ENCODE measurements at regions not wholly inside any gene's neighbourhood (a gene's known extent, or its start where the extent isn't known, plus 50 kb on each side); places are given as distances from the start of the nearest gene placed in this dataset.

- Histone ChIP-seq H3K36me3 (ENCODE audit: control insufficient read depth, insufficient read depth, low read length) (no peaks in the 10 kb centered on the region), H3K9me3 (ENCODE audit: control insufficient read depth, insufficient read depth, low read depth, low read length) (no peaks in the 10 kb centered on the region), H3K27me3 (ENCODE audit: control insufficient read depth, insufficient read depth, low read length) (no peaks in the 10 kb centered on the region; the same call in 1 of the 2 replicates), H3K4me1 (ENCODE audit: control insufficient read depth, insufficient read depth, low read length) (no peaks in the 10 kb centered on the region), H3K27ac (ENCODE audit: low read length) (no peak overlapping the region), H3K4me3 (ENCODE audit: low read depth in 2 of 2, low read length in 2 of 2) (no peak overlapping the region)
- TF ChIP-seq TCF7L2 (IDR thresholded peaks at IDR 0.05; ENCODE audit: low read depth, low read length) = no peak
- TF ChIP-seq POLR2AphosphoS5 (IDR thresholded peaks at IDR 0.05; ENCODE audit: low read depth, low read length) = no peak
- TF ChIP-seq SIN3A (IDR thresholded peaks at IDR 0.05; ENCODE audit: borderline replicate concordance, insufficient read depth, low read depth, low read length) = no peak
- TF ChIP-seq, protein P1, sequence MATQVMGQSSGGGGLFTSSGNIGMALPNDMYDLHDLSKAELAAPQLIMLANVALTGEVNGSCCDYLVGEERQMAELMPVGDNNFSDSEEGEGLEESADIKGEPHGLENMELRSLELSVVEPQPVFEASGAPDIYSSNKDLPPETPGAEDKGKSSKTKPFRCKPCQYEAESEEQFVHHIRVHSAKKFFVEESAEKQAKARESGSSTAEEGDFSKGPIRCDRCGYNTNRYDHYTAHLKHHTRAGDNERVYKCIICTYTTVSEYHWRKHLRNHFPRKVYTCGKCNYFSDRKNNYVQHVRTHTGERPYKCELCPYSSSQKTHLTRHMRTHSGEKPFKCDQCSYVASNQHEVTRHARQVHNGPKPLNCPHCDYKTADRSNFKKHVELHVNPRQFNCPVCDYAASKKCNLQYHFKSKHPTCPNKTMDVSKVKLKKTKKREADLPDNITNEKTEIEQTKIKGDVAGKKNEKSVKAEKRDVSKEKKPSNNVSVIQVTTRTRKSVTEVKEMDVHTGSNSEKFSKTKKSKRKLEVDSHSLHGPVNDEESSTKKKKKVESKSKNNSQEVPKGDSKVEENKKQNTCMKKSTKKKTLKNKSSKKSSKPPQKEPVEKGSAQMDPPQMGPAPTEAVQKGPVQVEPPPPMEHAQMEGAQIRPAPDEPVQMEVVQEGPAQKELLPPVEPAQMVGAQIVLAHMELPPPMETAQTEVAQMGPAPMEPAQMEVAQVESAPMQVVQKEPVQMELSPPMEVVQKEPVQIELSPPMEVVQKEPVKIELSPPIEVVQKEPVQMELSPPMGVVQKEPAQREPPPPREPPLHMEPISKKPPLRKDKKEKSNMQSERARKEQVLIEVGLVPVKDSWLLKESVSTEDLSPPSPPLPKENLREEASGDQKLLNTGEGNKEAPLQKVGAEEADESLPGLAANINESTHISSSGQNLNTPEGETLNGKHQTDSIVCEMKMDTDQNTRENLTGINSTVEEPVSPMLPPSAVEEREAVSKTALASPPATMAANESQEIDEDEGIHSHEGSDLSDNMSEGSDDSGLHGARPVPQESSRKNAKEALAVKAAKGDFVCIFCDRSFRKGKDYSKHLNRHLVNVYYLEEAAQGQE (IDR thresholded peaks at IDR 0.05; ENCODE audit: insufficient read depth in 1 of 2, low read depth in 2 of 2, low read length in 1 of 2) = no peak
- TF ChIP-seq, protein P2, sequence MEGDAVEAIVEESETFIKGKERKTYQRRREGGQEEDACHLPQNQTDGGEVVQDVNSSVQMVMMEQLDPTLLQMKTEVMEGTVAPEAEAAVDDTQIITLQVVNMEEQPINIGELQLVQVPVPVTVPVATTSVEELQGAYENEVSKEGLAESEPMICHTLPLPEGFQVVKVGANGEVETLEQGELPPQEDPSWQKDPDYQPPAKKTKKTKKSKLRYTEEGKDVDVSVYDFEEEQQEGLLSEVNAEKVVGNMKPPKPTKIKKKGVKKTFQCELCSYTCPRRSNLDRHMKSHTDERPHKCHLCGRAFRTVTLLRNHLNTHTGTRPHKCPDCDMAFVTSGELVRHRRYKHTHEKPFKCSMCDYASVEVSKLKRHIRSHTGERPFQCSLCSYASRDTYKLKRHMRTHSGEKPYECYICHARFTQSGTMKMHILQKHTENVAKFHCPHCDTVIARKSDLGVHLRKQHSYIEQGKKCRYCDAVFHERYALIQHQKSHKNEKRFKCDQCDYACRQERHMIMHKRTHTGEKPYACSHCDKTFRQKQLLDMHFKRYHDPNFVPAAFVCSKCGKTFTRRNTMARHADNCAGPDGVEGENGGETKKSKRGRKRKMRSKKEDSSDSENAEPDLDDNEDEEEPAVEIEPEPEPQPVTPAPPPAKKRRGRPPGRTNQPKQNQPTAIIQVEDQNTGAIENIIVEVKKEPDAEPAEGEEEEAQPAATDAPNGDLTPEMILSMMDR (IDR thresholded peaks at IDR 0.05) = no peak
- in situ Hi-C loops (cut with HindIII; ENCODE audit: low pct_unique_long_range_greater_than_20kb, low sequenced_read_pairs) = no loop called here
- intact Hi-C loops (cut with micrococcal nuclease; ENCODE audit: unreplicated experiment) = no loop called here
- ATAC-seq (no peak), DNase-seq (ENCODE audit: low read depth, low spot score) (no peak)
- POLR2A ChIA-PET = no interaction called here
- CTCF ChIA-PET = no interaction called here
- BruUV-seq (replicated peaks) = no TSS peak
Observed at GRCh38 chr22:48743601-48744282, 1083.9 kb downstream of the BRD1 start.

DNA sequence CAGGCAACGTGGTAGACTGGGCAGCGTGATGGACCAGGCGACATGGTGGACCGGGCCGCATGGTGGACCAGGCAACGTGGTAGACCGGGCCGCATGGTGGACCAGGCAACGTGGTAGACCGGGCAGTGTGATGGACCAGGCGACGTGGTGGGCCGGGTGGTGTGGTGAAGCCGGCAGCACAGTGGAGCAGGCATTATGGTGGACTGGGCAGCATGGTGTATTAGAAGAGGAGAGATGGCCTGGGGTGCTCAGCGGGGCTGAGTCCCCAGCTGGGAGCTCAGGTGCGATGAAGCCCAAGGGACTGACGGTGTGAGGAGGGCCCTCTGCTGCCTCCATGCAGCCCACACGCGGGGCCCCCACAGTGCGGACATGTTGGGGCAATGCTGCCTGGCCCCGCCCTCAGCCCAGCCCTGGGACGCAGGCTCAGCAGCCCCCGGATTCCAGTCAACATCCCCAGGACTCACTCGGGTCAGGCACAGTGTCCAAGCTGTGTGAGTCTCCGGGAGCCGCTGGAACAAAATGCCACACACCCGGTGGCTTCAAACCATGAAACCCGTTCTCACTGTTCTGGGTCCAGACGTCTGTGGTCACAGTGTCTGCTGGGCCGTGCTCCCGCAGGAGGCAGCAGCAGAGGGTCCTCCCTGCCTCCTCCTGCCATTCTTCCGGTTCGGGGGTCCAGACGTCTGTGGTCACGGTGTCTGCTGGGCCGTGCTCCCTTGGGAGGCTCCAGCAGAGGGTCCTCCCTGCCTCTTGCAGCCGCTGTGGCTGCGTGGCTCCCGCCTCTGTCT lies 1084.9 kb downstream of the BRD1 start:
- intact Hi-C loops (cut with micrococcal nuclease; ENCODE audit: unreplicated experiment) (no loop called here), in situ Hi-C loops (cut with HindIII; ENCODE audit: low pct_unique_long_range_greater_than_20kb, low sequenced_read_pairs) (no loop called here)
- CTCF ChIA-PET = no interaction called here
- no peaks in the 10 kb centered on the region for H3K4me1 ChIP-seq (ENCODE audit: control insufficient read depth, insufficient read depth, low read length)
- H3K27ac ChIP-seq (ENCODE audit: low read length) = no peak overlapping the region
- H3K4me3 ChIP-seq (ENCODE audit: low read depth in 2 of 2, low read length in 2 of 2) = no peak overlapping the region
- DNase-seq (ENCODE audit: low read depth, low spot score) (no peak), ATAC-seq (no peak)
- H3K9me3 ChIP-seq (ENCODE audit: control insufficient read depth, insufficient read depth, low read depth, low read length) = no peaks in the 10 kb centered on the region
- H3K36me3 ChIP-seq (ENCODE audit: control insufficient read depth, insufficient read depth, low read length) = no peaks in the 10 kb centered on the region
- no TSS peak for BruUV-seq (replicated peaks)
- POLR2A ChIA-PET = no interaction called here
- TF ChIP-seq, protein P1 (IDR thresholded peaks at IDR 0.05; ENCODE audit: insufficient read depth in 1 of 2, low read depth in 2 of 2, low read length in 1 of 2) = no peak
- TF ChIP-seq, protein P2 (IDR thresholded peaks at IDR 0.05) = no peak
- TF ChIP-seq SIN3A (IDR thresholded peaks at IDR 0.05; ENCODE audit: borderline replicate concordance, insufficient read depth, low read depth, low read length) = no peak
- no peak for TF ChIP-seq TCF7L2 (IDR thresholded peaks at IDR 0.05; ENCODE audit: low read depth, low read length)
- no peak for TF ChIP-seq POLR2AphosphoS5 (IDR thresholded peaks at IDR 0.05; ENCODE audit: low read depth, low read length)
- no peaks in the 10 kb centered on the region; the same call in 1 of the 2 replicates for H3K27me3 ChIP-seq (ENCODE audit: control insufficient read depth, insufficient read depth, low read length)

All from Panc1 (cell line).